ENCODE measurements at regions not wholly inside any gene's neighbourhood (a gene's known extent, or its start where the extent isn't known, plus 50 kb on each side); places are given as distances from the start of the nearest gene placed in this dataset.
"Not testable (repeated sequence)": the region's sequence is repeated elsewhere in the genome, so short reads cannot be mapped to it uniquely, and the experiment has no call there.

DNA sequence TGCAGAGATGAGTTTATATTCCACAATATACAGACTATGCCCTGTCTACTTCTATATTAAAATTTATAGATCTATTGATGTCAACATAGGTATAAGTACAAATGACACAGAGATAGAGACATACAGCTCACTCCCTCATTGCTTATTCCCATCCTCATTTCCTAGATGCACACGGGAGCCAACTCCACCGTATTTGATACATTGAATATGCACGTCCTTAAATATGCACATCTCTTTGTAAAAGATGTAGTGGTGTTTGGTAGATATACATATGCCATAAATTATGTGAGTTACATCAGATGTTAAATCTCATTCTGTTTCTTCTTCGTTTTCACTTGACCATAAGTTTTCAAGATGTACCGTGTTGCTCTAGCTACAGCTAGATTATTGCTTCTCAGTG lies 179.2 kb upstream of the RAB6C start:
- intact Hi-C loops (cut with DNase I) = no loop called here
- ATAC-seq (ENCODE audit: poor library complexity) (no peak), DNase-seq (no peak)

DNA sequence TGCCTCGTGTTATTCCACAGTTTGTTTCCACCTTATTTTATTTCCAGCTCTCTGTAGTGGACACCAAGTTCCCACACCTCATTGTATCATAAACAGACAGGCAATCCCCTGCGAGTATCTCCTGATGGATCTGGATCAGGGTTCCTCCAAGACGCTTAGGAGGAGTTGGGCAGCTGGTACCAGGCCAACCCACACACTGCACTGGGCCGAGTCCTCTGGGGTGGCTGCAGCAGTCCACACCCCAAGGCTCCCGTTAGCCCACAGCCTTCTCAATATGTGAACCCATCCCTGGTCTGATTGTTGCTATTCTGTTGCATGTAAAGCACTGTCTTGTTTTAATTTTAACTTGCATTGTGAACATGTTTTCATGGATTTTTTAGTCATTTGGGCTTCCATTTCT lies 178.8 kb upstream of the RAB6C start:
- DNase-seq (no peak), ATAC-seq (ENCODE audit: poor library complexity) (no peak)
- intact Hi-C loops (cut with DNase I) = no loop called here

DNA sequence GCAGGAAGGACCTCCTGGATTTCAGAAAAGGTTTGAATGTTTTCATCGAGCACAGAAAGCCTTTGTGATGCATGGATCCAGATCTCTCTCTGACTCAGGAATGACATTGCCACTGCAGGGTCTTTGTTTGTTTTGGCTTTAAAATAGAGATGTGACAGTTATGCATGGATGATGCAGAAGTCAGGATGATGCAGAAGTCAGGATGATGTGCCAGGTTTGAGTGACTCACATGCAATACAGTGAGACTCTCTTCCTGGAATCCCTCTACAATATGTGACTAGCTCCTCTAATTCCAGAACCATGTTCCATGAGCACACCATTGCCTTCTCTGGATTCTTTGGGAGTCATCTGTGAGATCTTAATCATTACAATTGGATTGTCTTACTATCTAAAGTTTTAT lies 177.9 kb upstream of the RAB6C start:
- ATAC-seq (ENCODE audit: poor library complexity) = no peak
- intact Hi-C loops (cut with DNase I) = no loop called here
- no peak for DNase-seq

- intact Hi-C loops (cut with DNase I) = no loop called here
- ATAC-seq (ENCODE audit: poor library complexity) (no peak), DNase-seq (no peak)
Measured at GRCh38 chr2:129802290-129802689, 177.2 kb upstream of the RAB6C start.

- intact Hi-C loops (cut with DNase I) = no loop called here
- DNase-seq (no peak), ATAC-seq (ENCODE audit: poor library complexity) (no peak)
Measured at GRCh38 chr2:129803032-129803431, 176.4 kb upstream of the RAB6C start.

- intact Hi-C loops (cut with DNase I) = no loop called here
- DNase-seq (no peak), ATAC-seq (ENCODE audit: poor library complexity) (no peak)
Measured at GRCh38 chr2:129803871-129804270, 175.6 kb upstream of the RAB6C start.

- DNase-seq (no peak), ATAC-seq (ENCODE audit: poor library complexity) (no peak)
- intact Hi-C loops (cut with DNase I) = no loop called here
Measured at GRCh38 chr2:129805899-129806298, 173.6 kb upstream of the RAB6C start.

DNA sequence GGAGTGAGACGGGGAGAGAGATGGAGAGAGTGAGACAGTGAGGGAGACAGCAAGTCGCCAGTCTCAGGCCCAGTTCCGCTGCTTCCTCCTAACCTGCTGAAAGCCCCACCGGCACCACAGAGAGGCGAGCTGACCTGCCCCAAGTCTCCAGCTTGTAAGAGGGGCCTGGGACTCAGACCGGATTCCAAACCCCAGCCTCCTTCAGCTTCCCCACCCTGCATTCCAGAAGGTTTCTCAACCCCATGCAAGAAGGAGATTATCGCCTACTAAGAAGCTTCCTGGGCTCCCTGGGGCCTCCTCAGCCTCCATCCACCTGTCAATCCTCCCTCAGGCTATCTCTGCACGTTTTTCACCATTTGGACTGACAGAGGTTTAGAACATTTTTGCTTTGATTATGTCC lies 173.1 kb upstream of the RAB6C start:
- intact Hi-C loops (cut with DNase I) = no loop called here
- ATAC-seq (ENCODE audit: poor library complexity) (no peak), DNase-seq (no peak)

- intact Hi-C loops (cut with DNase I) = no loop called here
- no peak for ATAC-seq (ENCODE audit: poor library complexity)
Measured at GRCh38 chr2:129806990-129807389, 172.5 kb upstream of the RAB6C start.

DNA sequence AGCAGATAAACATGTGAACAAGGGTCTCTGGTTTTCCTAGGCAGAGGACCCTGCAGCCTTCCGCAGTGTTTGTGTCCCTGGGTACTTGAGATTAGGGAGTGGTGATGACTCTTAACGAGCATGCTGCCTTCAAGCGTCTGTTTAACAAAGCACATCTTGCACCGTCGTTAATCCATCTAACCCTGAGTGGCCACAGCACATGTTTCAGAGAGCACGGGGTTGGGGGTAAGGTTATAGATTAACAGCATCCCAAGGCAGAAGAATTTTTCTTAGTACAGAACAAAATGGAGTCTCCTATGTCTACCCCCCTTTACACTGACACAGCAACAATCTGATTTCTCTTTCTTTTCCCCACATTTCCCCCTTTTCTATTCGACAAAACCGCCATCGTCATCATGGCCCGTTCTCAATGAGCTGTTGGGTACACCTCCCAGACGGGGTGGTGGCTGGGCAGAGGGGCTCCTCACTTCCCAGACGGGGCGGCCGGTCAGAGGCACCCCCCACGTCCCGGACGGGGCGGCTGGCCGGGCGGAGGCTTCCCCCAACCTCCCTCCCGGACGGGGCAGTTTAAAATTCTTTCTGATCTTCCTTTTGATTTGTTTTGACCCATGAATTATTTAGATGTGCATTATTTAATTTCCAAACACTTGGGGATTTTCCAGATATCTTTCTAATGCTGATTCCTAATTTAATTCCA lies 171.7 kb upstream of the RAB6C start:
- intact Hi-C loops (cut with DNase I); DNase-seq; ATAC-seq (ENCODE audit: poor library complexity): not testable (repeated sequence)

More at GRCh38 chr2:129806990-129807389, 172.5 kb upstream of the RAB6C start:
- DNase-seq = no peak

DNA sequence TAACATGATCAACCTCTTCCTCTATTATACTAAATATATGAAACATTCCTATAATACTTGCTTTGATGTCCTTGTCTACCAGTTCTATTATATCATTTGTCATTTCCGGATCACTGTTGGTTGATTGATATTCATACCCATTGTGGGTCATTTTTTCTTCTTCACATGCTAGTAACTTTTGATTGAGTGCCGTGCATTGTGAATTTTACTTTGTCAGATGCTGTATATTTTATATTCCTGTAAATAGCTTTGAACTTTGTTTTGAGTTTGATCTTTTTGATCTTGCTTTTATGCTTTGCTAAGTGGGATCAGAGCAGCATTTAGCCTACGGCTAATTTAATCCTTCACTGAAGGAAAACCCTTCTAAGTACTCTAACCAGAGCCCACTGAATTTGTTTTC lies 168.9 kb upstream of the RAB6C start:
- DNase-seq (no peak), ATAC-seq (ENCODE audit: poor library complexity) (no peak)
- intact Hi-C loops (cut with DNase I) = no loop called here

DNA sequence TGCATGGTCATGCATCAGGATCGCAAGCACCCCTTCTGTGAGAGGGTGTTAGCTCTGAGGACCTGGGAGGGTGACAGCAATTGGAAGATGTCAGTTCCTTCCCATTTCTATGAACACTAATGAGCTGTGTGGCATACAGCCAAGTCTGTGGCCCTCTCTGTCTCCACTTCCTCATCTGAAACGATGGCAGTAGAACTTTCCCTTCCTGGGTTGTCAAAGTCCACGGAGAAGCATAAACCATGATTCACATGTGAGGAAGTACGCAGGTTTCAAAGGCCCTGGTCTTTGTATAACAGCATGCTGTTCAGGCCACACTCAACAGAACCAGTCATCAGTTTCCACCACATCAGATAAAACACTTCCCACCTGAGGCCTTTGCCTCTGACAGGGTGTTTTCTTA lies 167.4 kb upstream of the RAB6C start:
- intact Hi-C loops (cut with DNase I) = no loop called here
- DNase-seq = peak; percentile 61
- peak; percentile 63 for ATAC-seq (ENCODE audit: poor library complexity)

- intact Hi-C loops (cut with DNase I) = no loop called here
- DNase-seq = no peak
- no peak for ATAC-seq (ENCODE audit: poor library complexity)
Measured at GRCh38 chr2:129812654-129813053, 166.8 kb upstream of the RAB6C start.

DNA sequence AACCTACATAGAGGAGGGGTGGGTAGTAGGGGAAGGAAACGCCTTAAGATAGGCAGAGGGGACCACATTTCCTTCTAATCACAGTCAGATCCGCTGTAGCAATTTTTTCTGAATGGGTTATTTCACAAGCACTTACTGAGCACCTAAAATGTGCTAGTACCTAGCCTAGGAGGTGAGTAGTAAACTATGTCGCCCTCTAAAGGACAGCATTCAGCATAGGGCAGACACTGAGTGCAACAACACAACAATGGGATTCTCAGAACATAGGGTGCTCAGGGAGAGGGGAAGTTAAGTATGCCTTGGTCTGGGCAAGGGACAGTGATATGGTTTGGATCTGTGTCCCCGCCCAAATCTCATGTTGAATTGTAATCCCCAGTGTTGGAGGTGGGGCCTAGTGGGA lies 166.1 kb upstream of the RAB6C start:
- intact Hi-C loops (cut with DNase I) = no loop called here
- ATAC-seq (ENCODE audit: poor library complexity) (no peak), DNase-seq (no peak)

DNA sequence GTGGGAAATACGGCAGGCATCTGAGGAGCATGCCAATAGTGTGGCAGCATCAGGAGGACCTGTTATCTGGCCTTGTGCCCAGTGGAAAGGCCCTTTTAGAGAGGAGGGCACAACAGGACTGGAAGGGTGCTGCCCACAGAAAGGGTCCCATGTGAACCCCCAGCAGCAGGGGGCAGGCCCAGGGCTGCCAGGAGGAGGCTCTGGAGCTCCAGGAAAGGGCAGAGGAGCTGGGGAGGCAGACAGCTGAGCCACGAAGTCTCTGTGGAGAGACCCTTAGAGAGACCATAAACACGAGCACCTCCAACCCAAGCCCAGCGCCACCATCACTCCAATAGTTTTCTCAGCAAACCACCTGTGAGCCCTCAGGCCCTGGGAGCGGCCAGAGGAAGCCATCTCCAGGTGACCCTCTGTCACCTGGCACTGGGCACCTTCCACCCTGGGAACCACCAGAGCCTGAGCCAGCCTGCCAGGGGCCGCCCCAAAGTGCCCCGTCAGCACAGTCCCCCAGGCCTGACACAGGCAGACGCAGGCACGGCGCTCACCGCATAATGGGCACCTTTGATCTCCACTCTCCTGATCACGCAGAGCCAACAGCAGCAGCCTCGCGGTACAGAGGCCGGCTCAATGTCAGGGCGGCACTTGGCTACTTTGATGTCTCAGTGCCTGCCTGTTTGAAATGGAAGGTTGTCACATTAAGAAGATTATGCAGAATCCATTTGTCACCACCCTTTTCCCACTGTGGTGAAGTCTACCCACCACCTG lies 162.5 kb upstream of the RAB6C start:
- intact Hi-C loops (cut with DNase I) = no loop called here
- DNase-seq = no peak
- ATAC-seq (ENCODE audit: poor library complexity) = no peak

DNA sequence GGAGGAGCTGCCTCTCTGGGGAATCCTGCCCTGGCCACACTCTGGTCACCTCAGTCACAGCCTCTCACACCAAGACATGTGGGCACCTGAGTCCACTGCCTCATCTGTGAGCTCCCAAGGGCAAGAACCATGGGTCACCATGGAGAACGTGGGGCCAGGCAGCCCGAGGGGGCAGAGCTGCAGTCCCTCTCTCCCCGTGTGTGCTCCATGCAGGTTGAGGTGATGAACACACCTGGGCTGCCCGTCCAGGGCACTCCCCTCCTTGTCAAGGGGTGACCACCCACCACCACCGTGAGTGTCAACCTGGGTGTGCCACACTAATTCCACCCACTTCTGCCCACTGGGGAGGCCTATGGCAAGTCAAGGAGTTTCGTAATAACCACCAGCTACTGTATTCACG lies 159.6 kb upstream of the RAB6C start:
- intact Hi-C loops (cut with DNase I) = no loop called here
- no peak for DNase-seq
- no peak for ATAC-seq (ENCODE audit: poor library complexity)

DNA sequence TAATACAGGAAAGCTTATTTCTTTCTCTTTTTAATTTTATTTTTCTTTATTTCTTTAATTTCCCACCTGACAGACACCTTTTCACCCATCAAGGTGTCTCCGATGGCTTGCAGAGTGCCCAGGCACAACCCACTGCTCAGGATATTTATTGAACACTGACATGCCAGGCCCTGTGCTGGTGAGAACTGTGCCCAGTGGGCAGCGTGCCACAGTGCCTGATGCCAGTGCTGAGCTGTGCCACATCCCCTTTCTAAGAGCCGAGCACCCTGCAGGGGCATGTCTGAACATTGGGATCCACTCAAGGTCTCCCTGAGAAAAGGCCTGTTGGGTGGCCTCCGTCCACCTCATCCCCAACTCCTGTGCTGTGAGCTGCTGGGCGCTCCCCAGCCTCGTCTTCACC lies 158.6 kb upstream of the RAB6C start:
- intact Hi-C loops (cut with DNase I) = no loop called here
- peak; percentile 79 for ATAC-seq (ENCODE audit: poor library complexity)
- DNase-seq = peak; percentile 75

GRCh38 chr2:129821445-129821844 lies 158.0 kb upstream of the RAB6C start:
- DNase-seq = no peak
- ATAC-seq (ENCODE audit: poor library complexity) = no peak
- intact Hi-C loops (cut with DNase I) = no loop called here

- DNase-seq = no peak
- no peak for ATAC-seq (ENCODE audit: poor library complexity)
- intact Hi-C loops (cut with DNase I) = no loop called here
Measured at GRCh38 chr2:129823044-129823443, 156.4 kb upstream of the RAB6C start.

DNA sequence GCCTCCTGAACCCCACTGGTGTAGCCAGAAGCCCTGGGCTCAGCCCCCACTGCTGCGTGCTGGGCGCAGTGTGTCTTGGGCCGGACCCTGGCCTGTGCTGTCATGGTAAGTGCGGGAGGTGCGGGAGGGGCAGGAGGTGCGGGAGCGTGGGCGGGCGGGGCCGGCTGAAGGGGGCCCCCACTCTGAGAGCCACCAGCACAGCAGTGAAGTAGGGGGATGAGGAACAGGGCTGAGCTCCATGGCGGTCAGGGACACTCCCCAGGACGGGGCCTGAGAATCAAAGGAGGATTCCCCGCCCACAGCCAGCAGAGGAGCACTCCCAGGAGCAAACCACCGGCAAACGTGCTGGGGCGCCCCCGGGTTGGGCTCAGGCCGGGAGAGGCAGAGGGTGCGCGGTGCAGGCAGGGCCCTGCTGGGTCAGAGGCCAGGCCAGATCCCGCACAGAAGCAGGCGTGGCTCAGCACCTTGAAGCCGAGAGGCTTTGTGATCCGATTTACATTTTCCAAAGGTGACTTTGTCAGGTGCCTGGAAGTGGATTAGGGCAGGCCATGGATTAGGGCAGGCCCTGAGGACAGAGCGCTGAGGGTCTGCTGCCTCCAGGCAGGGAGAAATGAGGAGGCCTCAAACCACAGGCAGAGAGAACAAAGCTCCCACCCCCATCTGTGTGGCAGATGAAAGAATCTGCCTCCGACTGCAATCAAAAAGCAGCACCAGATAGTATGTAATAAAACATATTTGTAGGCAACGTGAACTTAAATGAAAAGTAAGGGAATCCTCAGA lies 152.0 kb upstream of the RAB6C start:
- no peak for ATAC-seq (ENCODE audit: poor library complexity)
- intact Hi-C loops (cut with DNase I) = no loop called here
- no peak for DNase-seq
